ENCODE measurements at regions not wholly inside any gene's neighbourhood (a gene's known extent, or its start where the extent isn't known, plus 50 kb on each side); places are given as distances from the start of the nearest gene placed in this dataset.
"Not testable (repeated sequence)": the region's sequence is repeated elsewhere in the genome, so short reads cannot be mapped to it uniquely, and the experiment has no call there.

DNA sequence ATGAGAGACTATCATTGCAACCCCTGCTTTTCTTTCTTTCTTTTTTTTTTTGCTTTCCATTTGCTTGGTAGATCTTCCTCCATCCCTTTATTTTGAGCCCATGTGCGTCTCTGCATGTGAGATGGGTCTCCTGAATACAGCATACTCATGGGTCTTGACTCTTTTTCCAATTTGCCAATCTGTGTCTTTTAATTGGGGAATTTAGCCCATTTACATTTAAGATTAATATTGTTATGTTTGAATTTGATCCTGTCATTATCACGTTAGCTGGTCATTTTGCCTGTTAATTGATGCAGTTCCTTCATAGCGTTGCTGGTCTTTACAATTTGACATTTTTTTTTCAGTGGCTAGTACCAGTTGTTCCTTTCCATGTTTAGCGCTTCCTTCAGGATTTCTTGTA, 211.5 kb upstream of the SLC38A2 start:
- TF ChIP-seq, protein P1, sequence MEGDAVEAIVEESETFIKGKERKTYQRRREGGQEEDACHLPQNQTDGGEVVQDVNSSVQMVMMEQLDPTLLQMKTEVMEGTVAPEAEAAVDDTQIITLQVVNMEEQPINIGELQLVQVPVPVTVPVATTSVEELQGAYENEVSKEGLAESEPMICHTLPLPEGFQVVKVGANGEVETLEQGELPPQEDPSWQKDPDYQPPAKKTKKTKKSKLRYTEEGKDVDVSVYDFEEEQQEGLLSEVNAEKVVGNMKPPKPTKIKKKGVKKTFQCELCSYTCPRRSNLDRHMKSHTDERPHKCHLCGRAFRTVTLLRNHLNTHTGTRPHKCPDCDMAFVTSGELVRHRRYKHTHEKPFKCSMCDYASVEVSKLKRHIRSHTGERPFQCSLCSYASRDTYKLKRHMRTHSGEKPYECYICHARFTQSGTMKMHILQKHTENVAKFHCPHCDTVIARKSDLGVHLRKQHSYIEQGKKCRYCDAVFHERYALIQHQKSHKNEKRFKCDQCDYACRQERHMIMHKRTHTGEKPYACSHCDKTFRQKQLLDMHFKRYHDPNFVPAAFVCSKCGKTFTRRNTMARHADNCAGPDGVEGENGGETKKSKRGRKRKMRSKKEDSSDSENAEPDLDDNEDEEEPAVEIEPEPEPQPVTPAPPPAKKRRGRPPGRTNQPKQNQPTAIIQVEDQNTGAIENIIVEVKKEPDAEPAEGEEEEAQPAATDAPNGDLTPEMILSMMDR (conservative IDR thresholded peaks at IDR 0.05; ENCODE audit: low read depth, low read length) = not testable (repeated sequence)
- TF ChIP-seq EZH2 (IDR thresholded peaks at IDR 0.05; ENCODE audit: low read length, unreplicated experiment); EZH2phosphoT487 (IDR thresholded peaks at IDR 0.05; ENCODE audit: borderline replicate concordance, low read length): not testable (repeated sequence)

All from PC-3 (cell line).